ENCODE measurements at regions not wholly inside any gene's neighbourhood (a gene's known extent, or its start where the extent isn't known, plus 50 kb on each side); places are given as distances from the start of the nearest gene placed in this dataset.

- Histone ChIP-seq H3K9me3 (ENCODE audit: control insufficient read depth in 1 of 2, low read length in 2 of 2) (peaks cover 11 to 16% of the 10 kb centered on the region in 2 donors), H3K4me3 (ENCODE audit: low read depth in 1 of 2, low read length in 2 of 2) (no peak overlapping the region), H3K36me3 (ENCODE audit: control insufficient read depth in 1 of 2, insufficient read depth in 2 of 2, low read length in 2 of 2) (no peaks in the 10 kb centered on the region), H3K4me1 (ENCODE audit: control insufficient read depth in 1 of 2, insufficient read depth in 2 of 2, low read length in 2 of 2) (no peaks in the 10 kb centered on the region), H3K9ac (ENCODE audit: low read depth in 1 of 2, low read length in 2 of 2) (no peak overlapping the region), H3K27ac (ENCODE audit: low read depth, low read length) (no peak overlapping the region), H3K27me3 (ENCODE audit: control insufficient read depth in 1 of 2, insufficient read depth in 2 of 2, low read length in 2 of 2) (no peaks in the 10 kb centered on the region)
These were observed 326.2 kb upstream of the IRX2 start for GRCh38 chr5:3077684-3078083.

GRCh38 chr5:3075309-3075708, 323.8 kb upstream of the IRX2 start:
- Histone ChIP-seq H3K27me3 (ENCODE audit: control insufficient read depth in 1 of 2, insufficient read depth in 2 of 2, low read length in 2 of 2) (no peaks in the 10 kb centered on the region), H3K9me3 (ENCODE audit: control insufficient read depth in 1 of 2, low read length in 2 of 2) (peaks cover 11 to 20% of the 10 kb centered on the region in 2 donors), H3K4me1 (ENCODE audit: control insufficient read depth in 1 of 2, insufficient read depth in 2 of 2, low read length in 2 of 2) (no peaks in the 10 kb centered on the region), H3K9ac (ENCODE audit: low read depth in 1 of 2, low read length in 2 of 2) (no peak overlapping the region), H3K4me3 (ENCODE audit: low read depth in 1 of 2, low read length in 2 of 2) (no peak overlapping the region), H3K36me3 (ENCODE audit: control insufficient read depth in 1 of 2, insufficient read depth in 2 of 2, low read length in 2 of 2) (no peaks in the 10 kb centered on the region), H3K27ac (ENCODE audit: low read depth, low read length) (no peak overlapping the region)

- H3K9ac ChIP-seq (ENCODE audit: low read depth in 1 of 2, low read length in 2 of 2): no peak overlapping the region
- no peaks in the 10 kb centered on the region for H3K36me3 ChIP-seq (ENCODE audit: control insufficient read depth in 1 of 2, insufficient read depth in 2 of 2, low read length in 2 of 2)
- no peaks in the 10 kb centered on the region for H3K4me1 ChIP-seq (ENCODE audit: control insufficient read depth in 1 of 2, insufficient read depth in 2 of 2, low read length in 2 of 2)
- H3K4me3 ChIP-seq (ENCODE audit: low read depth in 1 of 2, low read length in 2 of 2): no peak overlapping the region
- H3K9me3 ChIP-seq (ENCODE audit: control insufficient read depth in 1 of 2, low read length in 2 of 2): peaks cover 0 to 4% of the 10 kb centered on the region in 2 donors
- H3K27ac ChIP-seq (ENCODE audit: low read depth, low read length): no peak overlapping the region
- H3K27me3 ChIP-seq (ENCODE audit: control insufficient read depth in 1 of 2, insufficient read depth in 2 of 2, low read length in 2 of 2): no peaks in the 10 kb centered on the region
These were observed 316.9 kb upstream of the IRX2 start for GRCh38 chr5:3068401-3068800.

- no peaks in the 10 kb centered on the region for H3K27me3 ChIP-seq (ENCODE audit: control insufficient read depth in 1 of 2, insufficient read depth in 2 of 2, low read length in 2 of 2)
- H3K9ac ChIP-seq (ENCODE audit: low read depth in 1 of 2, low read length in 2 of 2): no peak overlapping the region
- H3K27ac ChIP-seq (ENCODE audit: low read depth, low read length): no peak overlapping the region
- H3K36me3 ChIP-seq (ENCODE audit: control insufficient read depth in 1 of 2, insufficient read depth in 2 of 2, low read length in 2 of 2): no peaks in the 10 kb centered on the region
- H3K4me1 ChIP-seq (ENCODE audit: control insufficient read depth in 1 of 2, insufficient read depth in 2 of 2, low read length in 2 of 2): no peaks in the 10 kb centered on the region
- H3K9me3 ChIP-seq (ENCODE audit: control insufficient read depth in 1 of 2, low read length in 2 of 2): peaks cover 0 to 6% of the 10 kb centered on the region in 2 donors
- no peak overlapping the region for H3K4me3 ChIP-seq (ENCODE audit: low read depth in 1 of 2, low read length in 2 of 2)
These were observed 308.8 kb upstream of the IRX2 start for GRCh38 chr5:3060283-3060682.

- Histone ChIP-seq H3K9me3 (ENCODE audit: control insufficient read depth in 1 of 2, low read length in 2 of 2) (peaks cover 0 to 6% of the 10 kb centered on the region in 2 donors), H3K27me3 (ENCODE audit: control insufficient read depth in 1 of 2, insufficient read depth in 2 of 2, low read length in 2 of 2) (no peaks in the 10 kb centered on the region), H3K36me3 (ENCODE audit: control insufficient read depth in 1 of 2, insufficient read depth in 2 of 2, low read length in 2 of 2) (no peaks in the 10 kb centered on the region), H3K9ac (ENCODE audit: low read depth in 1 of 2, low read length in 2 of 2) (no peak overlapping the region), H3K4me1 (ENCODE audit: control insufficient read depth in 1 of 2, insufficient read depth in 2 of 2, low read length in 2 of 2) (no peaks in the 10 kb centered on the region), H3K27ac (ENCODE audit: low read depth, low read length) (no peak overlapping the region), H3K4me3 (ENCODE audit: low read depth in 1 of 2, low read length in 2 of 2) (no peak overlapping the region)
These were observed 308.0 kb upstream of the IRX2 start for GRCh38 chr5:3059488-3059887.

GRCh38 chr5:3058942-3059341, 307.5 kb upstream of the IRX2 start:
- Histone ChIP-seq H3K9ac (ENCODE audit: low read depth in 1 of 2, low read length in 2 of 2) (no peak overlapping the region), H3K4me3 (ENCODE audit: low read depth in 1 of 2, low read length in 2 of 2) (no peak overlapping the region), H3K27me3 (ENCODE audit: control insufficient read depth in 1 of 2, insufficient read depth in 2 of 2, low read length in 2 of 2) (no peaks in the 10 kb centered on the region), H3K9me3 (ENCODE audit: control insufficient read depth in 1 of 2, low read length in 2 of 2) (peaks cover 0 to 6% of the 10 kb centered on the region in 2 donors), H3K4me1 (ENCODE audit: control insufficient read depth in 1 of 2, insufficient read depth in 2 of 2, low read length in 2 of 2) (no peaks in the 10 kb centered on the region), H3K27ac (ENCODE audit: low read depth, low read length) (no peak overlapping the region), H3K36me3 (ENCODE audit: control insufficient read depth in 1 of 2, insufficient read depth in 2 of 2, low read length in 2 of 2) (no peaks in the 10 kb centered on the region)

- Histone ChIP-seq H3K9ac (ENCODE audit: low read depth in 1 of 2, low read length in 2 of 2) (no peak overlapping the region), H3K4me1 (ENCODE audit: control insufficient read depth in 1 of 2, insufficient read depth in 2 of 2, low read length in 2 of 2) (no peaks in the 10 kb centered on the region), H3K36me3 (ENCODE audit: control insufficient read depth in 1 of 2, insufficient read depth in 2 of 2, low read length in 2 of 2) (no peaks in the 10 kb centered on the region), H3K4me3 (ENCODE audit: low read depth in 1 of 2, low read length in 2 of 2) (no peak overlapping the region), H3K27me3 (ENCODE audit: control insufficient read depth in 1 of 2, insufficient read depth in 2 of 2, low read length in 2 of 2) (no peaks in the 10 kb centered on the region), H3K9me3 (ENCODE audit: control insufficient read depth in 1 of 2, low read length in 2 of 2) (peaks cover 0 to 6% of the 10 kb centered on the region in 2 donors), H3K27ac (ENCODE audit: low read depth, low read length) (no peak overlapping the region)
These were observed 305.4 kb upstream of the IRX2 start for GRCh38 chr5:3056866-3057265.

- H3K27ac ChIP-seq (ENCODE audit: low read depth, low read length): no peak overlapping the region
- H3K4me3 ChIP-seq (ENCODE audit: low read depth in 1 of 2, low read length in 2 of 2): no peak overlapping the region
- H3K36me3 ChIP-seq (ENCODE audit: control insufficient read depth in 1 of 2, insufficient read depth in 2 of 2, low read length in 2 of 2): no peaks in the 10 kb centered on the region
- H3K27me3 ChIP-seq (ENCODE audit: control insufficient read depth in 1 of 2, insufficient read depth in 2 of 2, low read length in 2 of 2): no peaks in the 10 kb centered on the region
- no peaks in the 10 kb centered on the region for H3K4me1 ChIP-seq (ENCODE audit: control insufficient read depth in 1 of 2, insufficient read depth in 2 of 2, low read length in 2 of 2)
- H3K9me3 ChIP-seq (ENCODE audit: control insufficient read depth in 1 of 2, low read length in 2 of 2): no peaks in the 10 kb centered on the region
- no peak overlapping the region for H3K9ac ChIP-seq (ENCODE audit: low read depth in 1 of 2, low read length in 2 of 2)
These were observed 299.9 kb upstream of the IRX2 start for GRCh38 chr5:3051400-3051799.

- no peak overlapping the region for H3K27ac ChIP-seq (ENCODE audit: low read depth, low read length)
- no peaks in the 10 kb centered on the region for H3K4me1 ChIP-seq (ENCODE audit: control insufficient read depth in 1 of 2, insufficient read depth in 2 of 2, low read length in 2 of 2)
- H3K4me3 ChIP-seq (ENCODE audit: low read depth in 1 of 2, low read length in 2 of 2): no peak overlapping the region
- H3K36me3 ChIP-seq (ENCODE audit: control insufficient read depth in 1 of 2, insufficient read depth in 2 of 2, low read length in 2 of 2): no peaks in the 10 kb centered on the region
- no peak overlapping the region for H3K9ac ChIP-seq (ENCODE audit: low read depth in 1 of 2, low read length in 2 of 2)
- no peaks in the 10 kb centered on the region for H3K27me3 ChIP-seq (ENCODE audit: control insufficient read depth in 1 of 2, insufficient read depth in 2 of 2, low read length in 2 of 2)
- H3K9me3 ChIP-seq (ENCODE audit: control insufficient read depth in 1 of 2, low read length in 2 of 2): no peaks in the 10 kb centered on the region
These were observed 299.4 kb upstream of the IRX2 start for GRCh38 chr5:3050863-3051262.

GRCh38 chr5:3049261-3049660, 297.8 kb upstream of the IRX2 start:
- H3K27ac ChIP-seq (ENCODE audit: low read depth, low read length): no peak overlapping the region
- no peaks in the 10 kb centered on the region for H3K36me3 ChIP-seq (ENCODE audit: control insufficient read depth in 1 of 2, insufficient read depth in 2 of 2, low read length in 2 of 2)
- H3K4me1 ChIP-seq (ENCODE audit: control insufficient read depth in 1 of 2, insufficient read depth in 2 of 2, low read length in 2 of 2): no peaks in the 10 kb centered on the region
- no peak overlapping the region for H3K4me3 ChIP-seq (ENCODE audit: low read depth in 1 of 2, low read length in 2 of 2)
- H3K27me3 ChIP-seq (ENCODE audit: control insufficient read depth in 1 of 2, insufficient read depth in 2 of 2, low read length in 2 of 2): no peaks in the 10 kb centered on the region
- no peaks in the 10 kb centered on the region for H3K9me3 ChIP-seq (ENCODE audit: control insufficient read depth in 1 of 2, low read length in 2 of 2)
- H3K9ac ChIP-seq (ENCODE audit: low read depth in 1 of 2, low read length in 2 of 2): no peak overlapping the region

GRCh38 chr5:3047212-3047774, 295.8 kb upstream of the IRX2 start:
- no peaks in the 10 kb centered on the region for H3K4me1 ChIP-seq (ENCODE audit: control insufficient read depth in 1 of 2, insufficient read depth in 2 of 2, low read length in 2 of 2)
- H3K27me3 ChIP-seq (ENCODE audit: control insufficient read depth in 1 of 2, insufficient read depth in 2 of 2, low read length in 2 of 2): no peaks in the 10 kb centered on the region

More at GRCh38 chr5:3047212-3047774, 295.8 kb upstream of the IRX2 start:
- Histone ChIP-seq H3K4me3 (ENCODE audit: low read depth in 1 of 2, low read length in 2 of 2) (no peak overlapping the region), H3K9ac (ENCODE audit: low read depth in 1 of 2, low read length in 2 of 2) (no peak overlapping the region), H3K36me3 (ENCODE audit: control insufficient read depth in 1 of 2, insufficient read depth in 2 of 2, low read length in 2 of 2) (no peaks in the 10 kb centered on the region), H3K9me3 (ENCODE audit: control insufficient read depth in 1 of 2, low read length in 2 of 2) (peaks cover 0 to 3% of the 10 kb centered on the region in 2 donors), H3K27ac (ENCODE audit: low read depth, low read length) (no peak overlapping the region)
